ENCODE measurements at regions not wholly inside any gene's neighbourhood (a gene's known extent, or its start where the extent isn't known, plus 50 kb on each side); places are given as distances from the start of the nearest gene placed in this dataset.
A peak's percentile ranks its signal among the peaks of the same experiment; 100 is the strongest.

DNA sequence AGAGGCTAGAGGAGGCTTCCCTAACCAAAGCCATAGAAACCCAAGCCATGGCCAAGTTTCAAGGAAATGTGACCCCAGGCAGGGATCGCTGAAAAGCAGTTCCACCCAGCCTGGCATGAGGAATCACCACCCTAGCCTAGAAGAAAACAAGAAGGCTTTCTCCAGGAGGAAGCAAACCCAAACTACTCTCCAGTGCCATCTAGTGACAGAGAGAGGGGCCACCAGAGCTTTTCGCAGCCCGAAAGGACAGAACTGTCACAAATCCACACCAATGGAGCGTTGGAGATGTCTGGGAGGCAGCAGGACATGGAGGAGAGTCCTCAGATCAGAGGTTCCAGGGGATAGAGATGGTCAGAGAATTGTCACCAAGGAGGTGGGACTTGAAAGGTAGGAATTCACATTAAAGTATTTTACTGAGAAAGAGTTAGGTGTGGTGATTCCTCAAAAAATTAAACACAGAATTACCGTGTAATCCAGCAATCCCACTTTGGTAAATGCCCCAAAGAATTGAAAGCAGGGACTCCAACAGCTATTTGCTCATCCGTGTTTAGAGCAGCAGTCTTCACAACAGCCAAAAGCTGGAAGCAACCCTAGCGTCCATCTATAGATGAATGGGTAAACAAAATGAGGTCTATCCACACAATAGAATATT lies 67.3 kb upstream of the NUP50 start:
- peaks cover 0 to 2% (median 0%) of the 10 kb centered on the region in 7 donors for H3K9me3 Mint-ChIP-seq
- peaks cover 0 to 6% (median 2%) of the 10 kb centered on the region in 4 donors for H3K4me1 Mint-ChIP-seq
- H3K27me3 Mint-ChIP-seq: peaks cover 29% of the 10 kb centered on the region
- DNase-seq (peak in 2 of 3 donors; percentile 19 to 47), ATAC-seq (ENCODE audit: low read depth in 2 of 2) (no peak)
- H3K4me3 Mint-ChIP-seq: no peak overlapping the region
- no peaks in the 10 kb centered on the region for H3K36me3 ChIP-seq (ENCODE audit: control insufficient read depth, insufficient read depth, low read length)
- no peaks in the 10 kb centered on the region for H3K9me3 ChIP-seq (ENCODE audit: control insufficient read depth in 2 of 2, low read length in 2 of 2)
- no peaks in the 10 kb centered on the region for H3K4me1 ChIP-seq (ENCODE audit: control insufficient read depth, insufficient read depth, low read length, poor library complexity, severe bottlenecking)
- no peak overlapping the region for H3K4me3 ChIP-seq (ENCODE audit: low read depth, low read length)
- H3K27me3 ChIP-seq (ENCODE audit: control insufficient read depth, insufficient read depth, low read length): no peaks in the 10 kb centered on the region
- no peaks in the 10 kb centered on the region for H3K36me3 Mint-ChIP-seq
- H3K27ac Mint-ChIP-seq: no peak overlapping the region
- no peak overlapping the region for H3K27ac ChIP-seq (ENCODE audit: insufficient read depth, low read length, poor library complexity, severe bottlenecking)

DNA sequence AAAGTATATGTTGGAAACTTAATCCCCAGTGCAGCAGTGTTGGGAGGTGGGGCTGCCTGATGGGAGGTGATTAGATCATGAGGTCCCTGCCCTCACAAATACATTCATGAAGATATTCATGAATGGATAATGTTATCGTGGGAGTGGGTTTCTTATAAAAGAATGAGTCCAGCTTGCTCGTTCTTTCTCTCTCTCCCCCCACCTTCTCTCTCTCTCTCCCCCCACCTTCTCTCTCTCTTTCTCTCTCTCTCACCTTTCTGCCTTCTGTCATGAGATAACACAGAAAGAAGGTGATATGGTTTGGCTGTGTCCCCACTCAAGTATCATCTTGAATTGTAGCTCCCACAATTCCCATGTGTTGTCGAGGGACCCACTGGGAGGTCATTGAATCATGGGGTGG lies 66.7 kb upstream of the NUP50 start:
- H3K36me3 ChIP-seq (ENCODE audit: control insufficient read depth, insufficient read depth, low read length): no peaks in the 10 kb centered on the region
- no peak overlapping the region for H3K27ac ChIP-seq (ENCODE audit: insufficient read depth, low read length, poor library complexity, severe bottlenecking)
- Mint-ChIP-seq H3K4me1 (peaks cover 0 to 6% (median 4%) of the 10 kb centered on the region in 4 donors), H3K9me3 (peaks cover 0 to 2% (median 0%) of the 10 kb centered on the region in 7 donors), H3K4me3 (no peak overlapping the region), H3K27me3 (peaks cover 23% of the 10 kb centered on the region), H3K27ac (no peak overlapping the region), H3K36me3 (no peaks in the 10 kb centered on the region)
- DNase-seq: no peak
- ATAC-seq (ENCODE audit: low read depth in 2 of 2): no peak
- no peaks in the 10 kb centered on the region for H3K9me3 ChIP-seq (ENCODE audit: control insufficient read depth in 2 of 2, low read length in 2 of 2)
- H3K4me1 ChIP-seq (ENCODE audit: control insufficient read depth, insufficient read depth, low read length, poor library complexity, severe bottlenecking): no peaks in the 10 kb centered on the region
- no peaks in the 10 kb centered on the region for H3K27me3 ChIP-seq (ENCODE audit: control insufficient read depth, insufficient read depth, low read length)
- H3K4me3 ChIP-seq (ENCODE audit: low read depth, low read length): no peak overlapping the region

DNA sequence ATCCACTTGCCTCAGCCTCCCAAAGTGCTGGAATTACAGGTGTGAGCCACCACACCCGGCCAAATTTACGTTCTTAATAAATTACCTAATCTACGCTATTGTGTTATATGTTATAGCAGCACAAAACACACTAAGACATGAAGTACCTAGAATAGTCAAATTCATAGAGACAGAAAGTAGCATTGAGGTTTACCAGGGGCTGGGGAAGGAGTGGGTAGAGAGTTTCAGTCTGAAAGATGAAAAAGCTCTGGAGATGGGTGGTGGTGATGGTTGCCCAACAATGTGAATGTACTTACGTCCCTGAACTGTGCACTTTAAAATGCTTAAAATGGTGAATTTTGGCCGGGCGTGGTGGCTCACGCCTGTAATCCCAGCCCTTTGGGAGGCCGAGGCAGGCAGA lies 65.7 kb upstream of the NUP50 start:
- Mint-ChIP-seq H3K4me3 (no peak overlapping the region), H3K9me3 (peaks cover 0 to 2% (median 0%) of the 10 kb centered on the region in 7 donors), H3K36me3 (no peaks in the 10 kb centered on the region), H3K4me1 (peaks cover 0 to 6% (median 4%) of the 10 kb centered on the region in 4 donors), H3K27me3 (peaks cover 22% of the 10 kb centered on the region), H3K27ac (no peak overlapping the region)
- no peaks in the 10 kb centered on the region for H3K27me3 ChIP-seq (ENCODE audit: control insufficient read depth, insufficient read depth, low read length)
- no peaks in the 10 kb centered on the region for H3K4me1 ChIP-seq (ENCODE audit: control insufficient read depth, insufficient read depth, low read length, poor library complexity, severe bottlenecking)
- no peak overlapping the region for H3K4me3 ChIP-seq (ENCODE audit: low read depth, low read length)
- DNase-seq: no peak
- H3K27ac ChIP-seq (ENCODE audit: insufficient read depth, low read length, poor library complexity, severe bottlenecking): no peak overlapping the region
- no peaks in the 10 kb centered on the region for H3K9me3 ChIP-seq (ENCODE audit: control insufficient read depth in 2 of 2, low read length in 2 of 2)
- H3K36me3 ChIP-seq (ENCODE audit: control insufficient read depth, insufficient read depth, low read length): no peaks in the 10 kb centered on the region
- ATAC-seq (ENCODE audit: low read depth in 2 of 2): no peak

DNA sequence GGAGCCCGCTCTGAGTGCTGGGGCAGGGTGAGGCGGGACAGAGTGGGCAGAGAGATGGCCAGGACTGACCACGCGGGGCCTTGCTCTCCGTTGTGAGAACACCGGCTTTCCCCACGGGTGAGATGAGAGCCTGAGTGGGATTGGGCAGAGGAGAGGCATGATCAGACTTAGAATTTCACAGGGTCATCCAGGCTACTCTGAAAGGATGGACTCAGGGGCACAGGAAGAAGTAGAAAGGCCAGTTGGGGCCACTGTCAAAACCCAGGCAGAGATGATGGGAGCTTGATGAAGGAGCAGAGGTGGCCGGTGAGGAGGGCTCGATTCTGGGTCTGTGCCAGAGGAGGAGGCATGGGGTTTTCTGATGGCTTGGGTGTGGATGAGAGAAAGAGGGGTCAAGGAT lies 63.8 kb upstream of the NUP50 start:
- no peak overlapping the region for H3K4me3 Mint-ChIP-seq
- H3K36me3 Mint-ChIP-seq: no peaks in the 10 kb centered on the region
- DNase-seq (no peak), ATAC-seq (ENCODE audit: low read depth in 2 of 2) (no peak)
- no peaks in the 10 kb centered on the region for H3K4me1 ChIP-seq (ENCODE audit: control insufficient read depth, insufficient read depth, low read length, poor library complexity, severe bottlenecking)
- H3K27me3 Mint-ChIP-seq: peaks cover 29% of the 10 kb centered on the region
- H3K4me1 Mint-ChIP-seq: peaks cover 0 to 6% (median 4%) of the 10 kb centered on the region in 4 donors
- H3K9me3 ChIP-seq (ENCODE audit: control insufficient read depth in 2 of 2, low read length in 2 of 2): no peaks in the 10 kb centered on the region
- H3K36me3 ChIP-seq (ENCODE audit: control insufficient read depth, insufficient read depth, low read length): no peaks in the 10 kb centered on the region
- H3K27ac ChIP-seq (ENCODE audit: insufficient read depth, low read length, poor library complexity, severe bottlenecking): no peak overlapping the region
- H3K27ac Mint-ChIP-seq: no peak overlapping the region
- no peaks in the 10 kb centered on the region for H3K27me3 ChIP-seq (ENCODE audit: control insufficient read depth, insufficient read depth, low read length)
- no peak overlapping the region for H3K4me3 ChIP-seq (ENCODE audit: low read depth, low read length)
- peaks cover 0 to 2% (median 0%) of the 10 kb centered on the region in 7 donors for H3K9me3 Mint-ChIP-seq

DNA sequence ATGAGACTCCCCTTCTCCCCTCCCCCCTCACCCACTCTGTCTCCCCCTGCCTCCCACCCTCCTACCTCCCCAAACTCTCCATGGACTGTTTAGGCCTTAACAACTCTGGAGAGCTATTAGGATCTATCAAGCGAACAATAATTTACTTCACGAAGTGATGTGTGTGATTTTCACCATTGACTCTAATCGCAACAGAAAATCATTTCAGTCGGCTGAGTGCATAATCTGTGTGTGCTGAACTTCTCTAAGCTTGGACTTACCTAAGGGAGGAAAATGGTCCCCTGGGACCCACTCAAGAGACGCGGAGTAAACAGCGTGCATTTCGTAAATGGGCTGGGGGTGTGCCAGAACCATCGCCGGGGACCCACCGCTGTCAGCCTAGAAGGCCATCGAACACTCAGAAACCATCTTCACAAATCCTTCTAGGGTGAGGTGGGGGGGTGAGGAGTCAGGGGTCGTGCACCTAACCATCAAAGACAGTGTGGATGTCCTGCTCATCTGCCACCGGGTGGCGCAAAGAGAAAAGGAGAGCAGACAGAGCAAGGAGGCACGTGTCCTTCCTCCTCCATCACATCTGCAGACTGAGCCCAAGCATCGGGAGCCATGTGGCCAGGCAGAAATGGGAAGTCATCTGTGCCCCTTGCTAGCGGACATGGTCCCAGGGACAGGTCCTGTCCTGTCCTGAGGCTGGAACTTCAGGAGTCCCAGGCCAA lies 62.1 kb upstream of the NUP50 start:
- H3K9me3 Mint-ChIP-seq: peaks cover 0 to 2% (median 0%) of the 10 kb centered on the region in 7 donors
- H3K27me3 Mint-ChIP-seq: peaks cover 32% of the 10 kb centered on the region
- Histone ChIP-seq H3K27ac (ENCODE audit: insufficient read depth, low read length, poor library complexity, severe bottlenecking) (no peak overlapping the region), H3K4me3 (ENCODE audit: low read depth, low read length) (no peak overlapping the region), H3K27me3 (ENCODE audit: control insufficient read depth, insufficient read depth, low read length) (no peaks in the 10 kb centered on the region), H3K4me1 (ENCODE audit: control insufficient read depth, insufficient read depth, low read length, poor library complexity, severe bottlenecking) (no peaks in the 10 kb centered on the region), H3K9me3 (ENCODE audit: control insufficient read depth in 2 of 2, low read length in 2 of 2) (no peaks in the 10 kb centered on the region), H3K36me3 (ENCODE audit: control insufficient read depth, insufficient read depth, low read length) (no peaks in the 10 kb centered on the region)
- no peak overlapping the region for H3K27ac Mint-ChIP-seq
- H3K4me3 Mint-ChIP-seq: no peak overlapping the region
- ATAC-seq (ENCODE audit: low read depth in 2 of 2): no peak
- peak in 2 of 3 donors; percentile 10 to 56 for DNase-seq
- no peaks in the 10 kb centered on the region for H3K36me3 Mint-ChIP-seq
- H3K4me1 Mint-ChIP-seq: peaks cover 0 to 4% (median 0%) of the 10 kb centered on the region in 4 donors

DNA sequence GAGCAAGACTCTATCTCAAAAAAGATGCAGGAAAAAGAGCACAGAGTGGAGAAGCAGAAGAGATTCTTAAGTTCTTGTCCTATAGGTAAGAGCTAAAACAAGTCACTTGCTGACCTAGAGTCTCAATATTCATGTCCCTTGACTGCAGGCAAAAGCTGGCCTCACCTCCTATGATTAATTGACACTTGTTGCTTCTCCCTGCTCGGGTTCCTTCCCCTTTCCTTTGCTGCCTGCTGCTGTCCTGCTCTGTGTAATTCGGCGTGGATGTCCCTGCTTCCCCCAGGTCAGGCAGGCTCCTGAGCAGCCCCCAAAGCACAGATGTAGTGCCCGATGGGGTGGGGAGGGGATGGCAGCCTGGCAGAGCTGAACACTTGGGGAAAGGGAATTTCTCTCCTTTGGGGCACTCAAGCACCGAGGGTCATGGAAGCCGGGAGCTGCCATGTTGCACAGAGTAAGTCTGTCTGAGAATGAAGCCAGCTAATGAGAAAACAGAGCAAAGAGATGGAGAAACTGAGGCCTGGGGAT lies 60.8 kb upstream of the NUP50 start:
- no peaks in the 10 kb centered on the region for H3K36me3 ChIP-seq (ENCODE audit: control insufficient read depth, insufficient read depth, low read length)
- DNase-seq: no peak
- H3K27me3 ChIP-seq (ENCODE audit: control insufficient read depth, insufficient read depth, low read length): no peaks in the 10 kb centered on the region
- H3K4me3 ChIP-seq (ENCODE audit: low read depth, low read length): no peak overlapping the region
- H3K9me3 ChIP-seq (ENCODE audit: control insufficient read depth in 2 of 2, low read length in 2 of 2): no peaks in the 10 kb centered on the region
- H3K4me1 ChIP-seq (ENCODE audit: control insufficient read depth, insufficient read depth, low read length, poor library complexity, severe bottlenecking): no peaks in the 10 kb centered on the region
- Mint-ChIP-seq H3K27ac (peak overlapping the region in 1 of 3 donors; percentile 46), H3K9me3 (peaks cover 0 to 2% (median 0%) of the 10 kb centered on the region in 7 donors), H3K4me3 (no peak overlapping the region), H3K27me3 (peaks cover 24% of the 10 kb centered on the region), H3K4me1 (peaks cover 0 to 4% (median 0%) of the 10 kb centered on the region in 4 donors), H3K36me3 (no peaks in the 10 kb centered on the region)
- ATAC-seq (ENCODE audit: low read depth in 2 of 2): no peak
- H3K27ac ChIP-seq (ENCODE audit: insufficient read depth, low read length, poor library complexity, severe bottlenecking): no peak overlapping the region

DNA sequence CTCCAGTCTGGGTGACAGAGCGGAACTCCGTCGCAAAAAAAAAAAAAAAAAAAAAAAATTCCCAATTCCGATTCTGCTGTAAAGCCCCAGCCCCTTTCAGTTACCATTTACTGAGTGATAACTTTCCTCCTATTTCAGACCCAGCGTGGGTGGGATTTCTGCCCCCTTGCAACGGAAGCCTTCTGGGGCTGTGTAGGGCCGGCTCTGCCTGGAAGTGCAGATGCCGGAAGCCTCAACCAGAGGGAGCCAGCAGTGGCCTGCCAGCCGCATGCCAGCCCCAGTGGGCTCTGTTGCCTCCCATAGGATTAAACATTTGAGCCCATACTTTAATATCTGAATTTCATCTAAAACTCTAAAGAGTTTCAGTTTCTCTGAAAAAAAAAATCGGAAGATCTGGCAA lies 60.0 kb upstream of the NUP50 start:
- Mint-ChIP-seq H3K27me3 (peaks cover 20% of the 10 kb centered on the region), H3K36me3 (no peaks in the 10 kb centered on the region), H3K27ac (no peak overlapping the region), H3K4me3 (no peak overlapping the region), H3K9me3 (peaks cover 0 to 2% (median 0%) of the 10 kb centered on the region in 7 donors), H3K4me1 (peaks cover 0 to 4% (median 0%) of the 10 kb centered on the region in 4 donors)
- ATAC-seq (ENCODE audit: low read depth in 2 of 2) (no peak), DNase-seq (no peak)
- Histone ChIP-seq H3K4me1 (ENCODE audit: control insufficient read depth, insufficient read depth, low read length, poor library complexity, severe bottlenecking) (no peaks in the 10 kb centered on the region), H3K36me3 (ENCODE audit: control insufficient read depth, insufficient read depth, low read length) (no peaks in the 10 kb centered on the region), H3K27ac (ENCODE audit: insufficient read depth, low read length, poor library complexity, severe bottlenecking) (no peak overlapping the region), H3K9me3 (ENCODE audit: control insufficient read depth in 2 of 2, low read length in 2 of 2) (no peaks in the 10 kb centered on the region), H3K4me3 (ENCODE audit: low read depth, low read length) (no peak overlapping the region), H3K27me3 (ENCODE audit: control insufficient read depth, insufficient read depth, low read length) (no peaks in the 10 kb centered on the region)

Measured in CD4-positive, CD25-positive, alpha-beta regulatory T cell (primary cell).